CD4-positive, alpha-beta T cell (primary cell): ENCODE measurements at regions not wholly inside any gene's neighbourhood (a gene's known extent, or its start where the extent isn't known, plus 50 kb on each side); places are given as distances from the start of the nearest gene placed in this dataset.

Source experiments
- ATAC-seq: fragments of 200-7000 bp; cut with Tn5 transposase; one replicate; pipeline ENCODE4 v1.10.0; 2022; ENCODE audit warnings: mild to moderate bottlenecking; ENCODE audit not compliant: poor library complexity
- CTCF ChIA-PET: fragments of 350-600 bp; sonication (Branson Sonifier 250); formaldehyde crosslinking; loops from one replicate; lab custom pipeline; 2021; ENCODE audit warnings: antibody characterized with exemption, inconsistent platforms; lab: Charles Lee
- POLR2A ChIA-PET: fragments of 350-600 bp; sonication (Branson Sonifier 250); formaldehyde crosslinking; loops from one replicate; lab custom pipeline; 2021; ENCODE audit warnings: antibody characterized with exemption, inconsistent platforms; lab: Charles Lee
- DNase-seq, 14 experiments: peaks; one replicate each; pipeline ENCODE4 v3.0.0-alpha.2; 2013 to 2020; ENCODE audit warnings: mixed read lengths in 2 of 14
- H3K27ac ChIP-seq, 2 donors: one replicate each; pipeline versions ENCODE4 v1.5.1 to v1.7.0; 2013; ENCODE audit warnings: low read length in 2 of 2, low read depth in 1 of 2, mild to moderate bottlenecking in 1 of 2
- H3K27me3 ChIP-seq, 2 experiments: 1 replicate in 1 of 2; 2 replicates in 1 of 2; pipeline versions ENCODE4 v1.6.1 to v1.7.0; 2013; ENCODE audit warnings: low read length in 2 of 2, control low read depth in 1 of 2, mild to moderate bottlenecking in 1 of 2, moderate library complexity in 1 of 2; ENCODE audit not compliant: insufficient read depth in 2 of 2, control insufficient read depth in 1 of 2
- H3K36me3 ChIP-seq: one replicate; pipeline ENCODE4 v1.6.1; 2013; ENCODE audit warnings: low read length, control low read depth; ENCODE audit not compliant: insufficient read depth
- H3K4me1 ChIP-seq: one replicate; pipeline ENCODE4 v1.6.1; 2013; ENCODE audit warnings: low read length, control low read depth; ENCODE audit not compliant: insufficient read depth
- H3K4me3 ChIP-seq: one replicate; pipeline ENCODE4 v1.5.1; 2013; ENCODE audit warnings: mild to moderate bottlenecking, low read length, moderate library complexity
- H3K9me3 ChIP-seq, 2 experiments: 1 replicate in 1 of 2; 2 replicates in 1 of 2; pipeline versions ENCODE4 v1.6.1 to v1.7.0; 2013; ENCODE audit warnings: low read length in 2 of 2, mild to moderate bottlenecking in 2 of 2, control low read depth in 1 of 2, moderate library complexity in 1 of 2; ENCODE audit not compliant: control insufficient read depth in 1 of 2, insufficient read depth in 1 of 2
- H3K27ac Mint-ChIP-seq: one replicate; pipeline ENCODE4 v1.8.0; 2020; ENCODE audit warnings: mixed read lengths
- H3K27me3 Mint-ChIP-seq: one replicate; pipeline ENCODE4 v1.8.0; 2021; ENCODE audit warnings: mixed read lengths
- H3K36me3 Mint-ChIP-seq: one replicate; pipeline ENCODE4 v1.8.0; 2021; ENCODE audit warnings: low read depth, mixed read lengths
- H3K4me1 Mint-ChIP-seq: one replicate; pipeline ENCODE4 v1.8.0; 2021; ENCODE audit warnings: low read depth, mixed read lengths
- H3K4me3 Mint-ChIP-seq: one replicate; pipeline ENCODE4 v1.8.0; 2020; ENCODE audit warnings: mild to moderate bottlenecking, mixed read lengths
- H3K9me3 Mint-ChIP-seq: one replicate; pipeline ENCODE4 v1.8.0; 2020; ENCODE audit warnings: mixed read lengths
- CTCF ChIP-seq: fragments of 200-600 bp; IDR thresholded peaks from one replicate; pipeline ENCODE4 v1.8.0; 2022; ENCODE audit warnings: antibody characterized with exemption, mild to moderate bottlenecking
- intact Hi-C, 2 experiments: fragments of 100-400 bp; cut with DNase I in 1 of 2; cut with micrococcal nuclease in 1 of 2; formaldehyde crosslinking; loops; one replicate each; pipeline versions ENCODE4 v1.15.1 to v1.9.0; 2023 to 2025; cut with DNase I, micrococcal nuclease

DNA sequence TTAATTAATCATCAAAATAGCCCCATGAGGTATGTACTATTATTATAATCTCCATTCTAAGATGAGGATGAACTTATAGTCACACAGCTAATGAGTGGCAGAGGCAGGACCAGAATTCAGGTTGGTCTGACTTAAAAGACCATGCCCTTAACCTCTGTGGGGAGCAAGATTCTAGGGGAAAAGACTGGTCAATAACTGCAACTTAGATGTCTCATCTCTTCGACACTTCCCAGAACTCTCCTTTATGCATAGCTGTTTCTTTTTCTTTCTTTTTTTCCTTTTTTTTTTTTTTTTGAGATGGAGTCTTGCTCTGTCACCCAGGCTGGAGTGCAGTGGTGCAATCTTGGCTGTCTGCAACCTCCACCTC, 66.3 kb upstream of the RTN4 start:
- intact Hi-C loops = no loop called here
- H3K4me3 Mint-ChIP-seq = no peak overlapping the region
- no peaks in the 10 kb centered on the region for H3K27me3 Mint-ChIP-seq
- H3K27ac Mint-ChIP-seq = no peak overlapping the region
- TF ChIP-seq CTCF = no peak
- no peak for DNase-seq
- CTCF ChIA-PET = no interaction called here
- H3K9me3 ChIP-seq = no peaks in the 10 kb centered on the region
- no peak overlapping the region for H3K4me3 ChIP-seq
- H3K36me3 ChIP-seq = no peaks in the 10 kb centered on the region
- H3K36me3 Mint-ChIP-seq = no peaks in the 10 kb centered on the region
- H3K27ac ChIP-seq = no peak overlapping the region
- H3K27me3 ChIP-seq = no peaks in the 10 kb centered on the region
- no peaks in the 10 kb centered on the region for H3K4me1 Mint-ChIP-seq
- POLR2A ChIA-PET = no interaction called here
- no peaks in the 10 kb centered on the region for H3K4me1 ChIP-seq
- ATAC-seq = no peak
- H3K9me3 Mint-ChIP-seq = no peaks in the 10 kb centered on the region

DNA sequence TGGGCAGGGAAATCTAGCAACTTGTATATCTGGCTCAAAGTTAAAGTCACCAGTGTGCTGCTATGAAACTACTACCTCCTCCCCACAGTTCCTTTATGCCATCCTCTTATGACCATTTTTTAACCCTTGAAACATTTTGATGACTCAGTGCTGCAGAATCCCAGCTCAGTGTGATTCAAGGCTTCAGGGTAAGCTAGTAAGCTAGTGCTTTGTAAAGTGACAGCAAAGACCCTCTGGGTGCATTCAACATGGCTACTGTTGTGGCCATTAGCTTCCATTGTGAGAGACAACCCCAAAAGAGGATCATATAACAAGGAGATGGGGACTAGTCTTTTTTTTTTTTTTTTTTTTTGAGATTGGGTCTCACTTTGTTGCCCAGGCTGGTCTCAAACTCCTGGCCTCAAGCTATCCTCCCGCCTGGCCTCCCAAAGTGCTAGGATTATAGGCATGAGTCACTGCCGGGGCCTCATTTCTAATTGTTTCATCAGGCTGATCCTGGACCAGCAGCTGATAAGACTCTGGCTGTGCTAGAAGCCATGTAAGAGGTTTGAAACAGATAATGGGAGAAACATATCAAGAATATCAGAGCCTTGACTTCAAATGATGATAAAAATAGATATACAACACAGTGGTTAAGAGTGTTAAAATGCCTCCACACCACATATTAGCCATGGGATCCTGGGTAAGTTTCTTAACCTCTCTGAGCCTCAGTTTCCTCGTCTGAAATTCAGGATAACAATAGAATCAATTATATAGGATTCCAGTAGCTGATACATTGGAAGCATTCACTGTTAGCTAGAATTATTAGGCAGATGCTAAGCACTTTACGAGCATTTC, 65.7 kb upstream of the RTN4 start:
- Histone ChIP-seq H3K9me3 (no peaks in the 10 kb centered on the region), H3K4me1 (no peaks in the 10 kb centered on the region), H3K4me3 (no peak overlapping the region), H3K27me3 (no peaks in the 10 kb centered on the region), H3K27ac (no peak overlapping the region), H3K36me3 (no peaks in the 10 kb centered on the region)
- H3K27ac Mint-ChIP-seq = no peak overlapping the region
- intact Hi-C loops = no loop called here
- H3K9me3 Mint-ChIP-seq = no peaks in the 10 kb centered on the region
- no peak for ATAC-seq
- no peaks in the 10 kb centered on the region for H3K36me3 Mint-ChIP-seq
- no peaks in the 10 kb centered on the region for H3K27me3 Mint-ChIP-seq
- no peak for DNase-seq
- ChIA-PET CTCF (no interaction called here), POLR2A (interaction anchor here (1.2 to 1.6 kb wide), 2 partner anchors 18 to 66 kb away, joined by 3 to 5 read pairs; partner anchors contain the start of gene RTN4)
- no peak overlapping the region for H3K4me3 Mint-ChIP-seq
- no peak for TF ChIP-seq CTCF
- no peaks in the 10 kb centered on the region for H3K4me1 Mint-ChIP-seq

- no peak for ATAC-seq
- TF ChIP-seq CTCF = no peak
- Histone ChIP-seq H3K4me1 (no peaks in the 10 kb centered on the region), H3K9me3 (no peaks in the 10 kb centered on the region), H3K27me3 (no peaks in the 10 kb centered on the region), H3K4me3 (no peak overlapping the region), H3K36me3 (no peaks in the 10 kb centered on the region), H3K27ac (no peak overlapping the region)
- ChIA-PET CTCF (no interaction called here), POLR2A (interaction anchor here (1.2 to 1.6 kb wide), 2 partner anchors 20 to 64 kb away, joined by 3 to 5 read pairs; partner anchors contain the start of gene RTN4)
- no peaks in the 10 kb centered on the region for H3K9me3 Mint-ChIP-seq
- H3K27me3 Mint-ChIP-seq = no peaks in the 10 kb centered on the region
- intact Hi-C loops = no loop called here
- no peaks in the 10 kb centered on the region for H3K36me3 Mint-ChIP-seq
- no peaks in the 10 kb centered on the region for H3K4me1 Mint-ChIP-seq
- no peak overlapping the region for H3K27ac Mint-ChIP-seq
- no peak for DNase-seq
- H3K4me3 Mint-ChIP-seq = no peak overlapping the region
These were observed 64.3 kb upstream of the RTN4 start for GRCh38 chr2:55114597-55114996.
